ENCODE measurements at regions not wholly inside any gene's neighbourhood (a gene's known extent, or its start where the extent isn't known, plus 50 kb on each side); places are given as distances from the start of the nearest gene placed in this dataset.
"Not testable (repeated sequence)": the region's sequence is repeated elsewhere in the genome, so short reads cannot be mapped to it uniquely, and the experiment has no call there.

GRCh38 chr6:80411486-80411885 is 305.0 kb downstream of the BCKDHB start:
- DNase-seq (ENCODE audit: low spot score): no peak

GRCh38 chr6:80407976-80408375 is 301.5 kb downstream of the BCKDHB start:
- not testable (repeated sequence) for DNase-seq (ENCODE audit: low spot score)

- DNase-seq (ENCODE audit: low spot score): no peak
Observed at GRCh38 chr6:80404889-80405288, 298.4 kb downstream of the BCKDHB start.

GRCh38 chr6:80403365-80403764 is 296.9 kb downstream of the BCKDHB start:
- DNase-seq (ENCODE audit: low spot score): no peak

GRCh38 chr6:80402266-80402665 is 295.8 kb downstream of the BCKDHB start:
- DNase-seq (ENCODE audit: low spot score): no peak
